ENCODE measurements at regions not wholly inside any gene's neighbourhood (a gene's known extent, or its start where the extent isn't known, plus 50 kb on each side); places are given as distances from the start of the nearest gene placed in this dataset.
A peak's percentile ranks its signal among the peaks of the same experiment; 100 is the strongest.

- DNase-seq (ENCODE audit: low read depth) = no peak
These were observed 102.7 kb upstream of the MAP1LC3B2 start for GRCh38 chr12:116456330-116457082.

- no peak for DNase-seq (ENCODE audit: low read depth)
These were observed 100.7 kb upstream of the MAP1LC3B2 start for GRCh38 chr12:116458492-116458891.

GRCh38 chr12:116459011-116459875, 99.9 kb upstream of the MAP1LC3B2 start:
- no peak for DNase-seq (ENCODE audit: low read depth)

- DNase-seq (ENCODE audit: low read depth) = no peak
These were observed 99.1 kb upstream of the MAP1LC3B2 start for GRCh38 chr12:116459916-116460663.

GRCh38 chr12:116461060-116461459, 98.1 kb upstream of the MAP1LC3B2 start:
- no peak for DNase-seq (ENCODE audit: low read depth)

- no peak for DNase-seq (ENCODE audit: low read depth)
These were observed 95.8 kb upstream of the MAP1LC3B2 start for GRCh38 chr12:116463366-116463765.

- no peak for DNase-seq (ENCODE audit: low read depth)
These were observed 93.8 kb upstream of the MAP1LC3B2 start for GRCh38 chr12:116465407-116465806.

GRCh38 chr12:116465856-116466255, 93.3 kb upstream of the MAP1LC3B2 start:
- DNase-seq (ENCODE audit: low read depth) = no peak

- peak; percentile 17 for DNase-seq (ENCODE audit: low read depth)
These were observed 92.6 kb upstream of the MAP1LC3B2 start for GRCh38 chr12:116466536-116466935.

- DNase-seq (ENCODE audit: low read depth) = no peak
These were observed 89.8 kb upstream of the MAP1LC3B2 start for GRCh38 chr12:116469344-116469743.

- DNase-seq (ENCODE audit: low read depth) = no peak
These were observed 87.6 kb upstream of the MAP1LC3B2 start for GRCh38 chr12:116471544-116471943.

- DNase-seq (ENCODE audit: low read depth) = no peak
These were observed 87.0 kb upstream of the MAP1LC3B2 start for GRCh38 chr12:116472193-116472592.

- no peak for DNase-seq (ENCODE audit: low read depth)
These were observed 85.8 kb upstream of the MAP1LC3B2 start for GRCh38 chr12:116473416-116473815.

- no peak for DNase-seq (ENCODE audit: low read depth)
These were observed 84.8 kb upstream of the MAP1LC3B2 start for GRCh38 chr12:116474331-116474730.

GRCh38 chr12:116474899-116475298, 84.3 kb upstream of the MAP1LC3B2 start:
- DNase-seq (ENCODE audit: low read depth) = no peak

GRCh38 chr12:116476227-116476822, 82.9 kb upstream of the MAP1LC3B2 start:
- no peak for DNase-seq (ENCODE audit: low read depth)

- DNase-seq (ENCODE audit: low read depth) = no peak
These were observed 80.9 kb upstream of the MAP1LC3B2 start for GRCh38 chr12:116478243-116478773.

- no peak for DNase-seq (ENCODE audit: low read depth)
These were observed 78.9 kb upstream of the MAP1LC3B2 start for GRCh38 chr12:116480210-116480810.

GRCh38 chr12:116481726-116482125, 77.5 kb upstream of the MAP1LC3B2 start:
- no peak for DNase-seq (ENCODE audit: low read depth)

- DNase-seq (ENCODE audit: low read depth) = no peak
These were observed 77.0 kb upstream of the MAP1LC3B2 start for GRCh38 chr12:116482179-116482578.

GRCh38 chr12:116482859-116483258, 76.3 kb upstream of the MAP1LC3B2 start:
- no peak for DNase-seq (ENCODE audit: low read depth)

Measured in renal cortical epithelial cell (primary cell).